HG03469 (cell line): ENCODE measurements at regions not wholly inside any gene's neighbourhood (a gene's known extent, or its start where the extent isn't known, plus 50 kb on each side); places are given as distances from the start of the nearest gene placed in this dataset.

Source experiments
- ATAC-seq: cut with Tn5 transposase; IDR thresholded peaks from one replicate; pipeline ENCODE4 v1.9.1; 2021; ENCODE audit warnings: mild to moderate bottlenecking, moderate library complexity, moderate number of reproducible peaks; ENCODE audit not compliant: unreplicated experiment

GRCh38 chr15:31472636-31473384 lies 146.2 kb downstream of the KLF13 start:
- peak; percentile 74 for ATAC-seq

- ATAC-seq = no peak
Observed at GRCh38 chr15:31473385-31474058, 146.9 kb downstream of the KLF13 start.

DNA sequence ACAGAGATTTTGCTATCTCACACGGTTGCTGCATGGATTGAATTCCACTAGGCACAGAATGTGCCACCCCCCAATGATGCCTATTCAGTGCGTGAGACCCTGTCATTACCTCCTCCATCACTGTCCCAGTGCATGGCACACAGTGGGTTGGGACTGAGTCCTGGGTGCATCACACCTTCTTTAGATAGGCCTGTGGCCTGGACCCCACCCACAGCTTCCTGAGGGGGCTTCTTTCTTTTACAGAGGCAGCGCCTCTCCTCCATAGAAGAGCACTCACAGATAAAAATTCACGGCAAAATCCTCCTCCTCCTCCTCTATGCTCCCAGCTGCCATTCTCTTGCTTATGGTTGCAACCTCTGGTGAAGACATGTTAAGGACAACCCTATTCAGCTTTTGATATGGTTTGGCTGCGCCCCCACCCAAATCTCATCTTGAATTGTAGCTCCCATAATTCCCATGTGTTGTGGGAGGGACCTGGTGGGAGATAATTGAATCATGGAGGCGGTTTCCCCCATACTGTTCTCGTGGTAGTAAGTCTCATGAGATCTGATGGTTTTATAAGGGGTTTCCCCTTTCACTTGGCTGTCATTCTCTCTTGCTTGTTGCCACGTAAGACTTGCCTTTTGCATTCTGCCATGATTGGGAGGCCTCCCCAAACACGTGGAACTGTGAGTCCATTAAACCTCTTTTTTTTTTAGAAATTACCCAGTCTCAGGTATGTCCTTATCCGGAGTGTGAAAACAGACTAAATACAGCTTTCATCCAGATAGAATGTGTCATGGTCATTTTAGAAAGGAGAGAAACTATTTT lies 147.6 kb downstream of the KLF13 start:
- ATAC-seq = no peak

DNA sequence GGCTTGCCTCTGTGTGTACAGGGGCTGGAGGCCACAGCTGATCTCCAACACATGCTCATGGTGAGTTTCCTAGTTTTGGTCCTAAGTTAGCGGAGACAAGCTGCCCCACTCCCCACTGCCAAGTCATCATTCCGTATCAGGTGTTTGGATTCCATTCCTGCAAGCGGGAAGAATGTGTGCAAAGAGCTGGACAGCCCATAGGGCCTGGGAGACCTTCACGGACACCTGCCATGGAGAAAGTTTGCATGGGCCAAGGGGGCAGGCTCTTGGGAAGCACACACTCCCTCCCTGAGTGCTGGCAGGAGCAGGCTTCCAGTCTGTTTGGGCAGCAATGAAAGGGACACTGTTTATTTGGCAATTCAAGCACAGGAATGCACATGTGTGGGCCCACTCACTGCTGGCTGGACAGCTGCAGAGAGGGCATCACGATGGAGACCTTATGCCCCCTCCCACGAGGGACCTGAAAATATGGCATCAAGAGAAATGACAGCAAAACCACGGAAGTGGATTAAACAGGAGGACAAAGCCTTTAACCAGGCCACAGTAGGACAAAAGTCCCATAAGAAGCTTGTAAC lies 149.7 kb downstream of the KLF13 start:
- ATAC-seq = no peak

DNA sequence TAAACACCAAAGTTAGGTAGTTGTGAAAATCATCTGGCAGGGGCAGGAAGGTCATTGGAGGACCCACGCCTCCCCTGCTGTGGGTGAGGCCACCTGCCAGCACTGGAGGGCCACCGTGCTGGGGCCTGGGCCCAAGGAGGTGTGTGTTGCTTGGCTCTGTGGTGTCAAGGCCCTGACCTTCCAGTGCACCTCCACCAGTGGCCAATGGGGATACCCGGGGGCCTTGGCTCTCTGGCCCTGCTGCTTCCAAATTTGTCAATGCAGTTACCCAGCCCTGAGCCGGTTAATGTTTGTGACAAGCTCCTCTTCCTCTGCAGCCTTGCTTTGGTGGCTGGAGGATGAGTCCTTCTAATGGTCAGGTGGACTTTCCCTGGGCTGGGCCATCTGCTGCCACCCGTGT lies 150.2 kb downstream of the KLF13 start:
- no peak for ATAC-seq

GRCh38 chr15:31477301-31477700 lies 150.7 kb downstream of the KLF13 start:
- ATAC-seq = no peak

DNA sequence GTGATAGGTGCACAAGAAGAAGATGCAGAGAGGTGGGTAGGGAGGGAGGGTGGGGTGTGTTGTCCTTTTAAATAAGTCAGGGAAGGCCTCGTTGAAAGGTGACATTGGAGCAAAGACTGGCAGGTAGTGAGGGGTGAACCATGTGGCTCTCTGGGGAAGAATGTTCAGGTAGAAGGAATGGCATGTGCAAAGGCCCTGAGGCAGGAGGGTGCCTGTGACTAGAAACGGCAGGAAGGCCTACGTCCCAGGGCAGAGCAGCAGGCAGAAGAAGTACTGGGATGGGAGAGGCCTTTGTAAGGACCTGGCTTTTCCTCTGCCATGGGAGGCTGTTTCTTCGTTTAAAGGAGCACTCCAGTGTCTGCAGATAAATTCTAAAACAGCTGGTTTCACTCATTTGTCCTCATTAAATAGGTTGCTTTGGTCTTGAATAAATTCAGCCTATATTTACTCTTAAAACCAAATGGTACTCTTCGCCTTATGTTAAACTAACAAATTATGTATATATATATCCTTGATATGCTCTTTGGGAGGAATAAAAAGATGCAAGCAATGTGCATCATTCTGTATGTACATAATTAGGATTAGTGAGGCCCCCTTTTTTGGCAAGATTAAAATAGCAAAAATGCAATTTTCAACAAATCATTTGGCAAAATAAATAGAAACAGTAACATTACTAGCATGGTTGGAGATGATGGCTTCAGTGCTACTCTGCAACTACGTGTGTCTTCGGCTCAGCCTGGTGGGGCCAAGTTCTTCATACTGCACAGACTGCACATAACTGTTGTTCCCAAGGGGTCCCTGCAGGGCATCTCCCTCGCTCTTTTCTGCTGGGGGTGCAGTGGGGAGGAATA lies 151.4 kb downstream of the KLF13 start:
- no peak for ATAC-seq

- ATAC-seq = no peak
Observed at GRCh38 chr15:31478702-31479221, 152.1 kb downstream of the KLF13 start.

DNA sequence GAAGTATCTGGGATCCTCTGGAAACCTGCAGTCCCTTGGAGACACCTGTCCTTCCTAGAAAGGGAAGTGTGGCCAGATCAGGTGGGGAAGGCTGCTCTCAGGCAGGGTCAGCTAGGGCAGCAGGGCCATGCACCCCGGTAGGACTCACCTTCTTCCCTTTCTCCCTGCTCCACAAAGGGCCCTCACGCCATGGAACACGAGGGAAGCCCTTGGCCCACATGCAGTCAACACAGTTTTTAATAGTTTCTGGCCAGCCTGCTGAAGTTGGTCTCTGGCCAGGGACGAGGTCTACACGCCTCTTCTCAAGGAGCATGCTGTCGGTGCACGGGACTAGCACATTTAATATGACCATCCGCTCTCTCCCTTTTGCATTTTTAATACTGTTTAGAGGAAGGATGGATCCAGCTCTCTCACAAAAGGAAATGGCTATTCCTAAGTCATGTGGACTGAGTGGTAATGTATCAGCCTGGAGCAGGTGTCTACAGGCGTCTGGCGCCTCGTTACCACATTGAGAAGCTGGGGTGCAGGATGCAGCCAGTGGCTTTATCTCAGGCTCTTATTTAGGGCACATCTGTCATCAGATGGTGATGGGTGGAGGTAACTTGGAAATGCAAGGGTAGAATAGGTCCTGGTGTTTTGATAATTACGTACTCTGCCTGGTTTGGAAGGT lies 153.9 kb downstream of the KLF13 start:
- no peak for ATAC-seq

DNA sequence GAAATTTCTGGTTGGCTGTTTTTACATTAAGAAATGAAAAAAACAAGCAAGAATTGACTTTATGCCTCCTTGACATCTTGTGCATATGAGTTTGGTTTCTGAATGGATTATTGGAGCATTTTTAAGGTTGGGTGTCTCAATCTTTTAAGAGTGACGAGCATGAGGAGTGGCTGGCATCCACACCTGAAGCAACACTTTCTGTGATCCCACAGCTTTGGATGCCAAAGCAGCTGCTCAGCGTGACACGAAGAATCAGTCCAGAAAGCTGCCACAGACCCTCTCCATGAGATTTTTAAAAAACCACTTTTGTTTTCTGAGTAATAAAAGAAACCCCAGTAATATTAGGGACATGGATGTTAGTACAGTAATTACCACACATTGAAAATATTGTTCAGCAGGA lies 154.5 kb downstream of the KLF13 start:
- ATAC-seq = no peak

DNA sequence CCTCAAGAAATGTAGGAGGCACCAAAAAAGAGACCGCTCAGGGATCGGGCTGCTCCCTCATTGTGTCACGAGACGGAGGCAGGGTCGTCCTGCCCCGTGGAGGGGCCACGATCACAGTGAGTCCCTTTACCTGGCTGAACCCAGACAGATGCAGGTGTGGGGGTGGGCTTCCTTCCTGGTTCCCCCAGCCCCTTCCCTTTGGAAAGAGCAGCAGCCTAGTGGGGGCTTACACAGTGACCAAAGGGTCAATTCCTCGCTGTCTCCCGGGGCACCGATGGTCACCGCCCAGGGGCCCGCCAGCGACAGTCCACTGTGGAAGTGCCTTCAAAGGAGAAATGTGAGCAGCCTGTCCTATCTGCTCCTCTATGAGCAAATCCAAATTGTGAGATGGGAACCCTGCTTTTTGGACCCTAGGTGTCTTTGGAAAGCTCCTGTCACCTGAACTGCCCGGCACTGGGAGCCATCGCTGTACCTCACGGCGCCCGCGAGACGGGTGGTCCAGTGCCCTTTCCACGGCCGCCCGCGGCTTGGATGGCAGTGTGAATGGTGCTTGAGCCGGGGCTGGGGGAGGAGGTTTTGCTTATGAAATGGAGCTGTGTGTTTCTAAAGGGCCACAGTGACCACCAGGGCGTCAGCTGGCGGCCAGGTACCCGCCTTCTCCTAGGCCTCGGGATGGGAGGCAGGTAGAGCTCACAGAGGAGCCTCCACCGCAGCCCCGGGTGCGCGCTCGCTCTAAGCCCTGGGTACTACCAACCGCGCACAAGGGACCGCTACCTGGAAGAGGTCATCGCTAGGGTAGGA lies 155.7 kb downstream of the KLF13 start:
- ATAC-seq = no peak

GRCh38 chr15:31483053-31483985 lies 156.7 kb downstream of the KLF13 start:
- no peak for ATAC-seq

DNA sequence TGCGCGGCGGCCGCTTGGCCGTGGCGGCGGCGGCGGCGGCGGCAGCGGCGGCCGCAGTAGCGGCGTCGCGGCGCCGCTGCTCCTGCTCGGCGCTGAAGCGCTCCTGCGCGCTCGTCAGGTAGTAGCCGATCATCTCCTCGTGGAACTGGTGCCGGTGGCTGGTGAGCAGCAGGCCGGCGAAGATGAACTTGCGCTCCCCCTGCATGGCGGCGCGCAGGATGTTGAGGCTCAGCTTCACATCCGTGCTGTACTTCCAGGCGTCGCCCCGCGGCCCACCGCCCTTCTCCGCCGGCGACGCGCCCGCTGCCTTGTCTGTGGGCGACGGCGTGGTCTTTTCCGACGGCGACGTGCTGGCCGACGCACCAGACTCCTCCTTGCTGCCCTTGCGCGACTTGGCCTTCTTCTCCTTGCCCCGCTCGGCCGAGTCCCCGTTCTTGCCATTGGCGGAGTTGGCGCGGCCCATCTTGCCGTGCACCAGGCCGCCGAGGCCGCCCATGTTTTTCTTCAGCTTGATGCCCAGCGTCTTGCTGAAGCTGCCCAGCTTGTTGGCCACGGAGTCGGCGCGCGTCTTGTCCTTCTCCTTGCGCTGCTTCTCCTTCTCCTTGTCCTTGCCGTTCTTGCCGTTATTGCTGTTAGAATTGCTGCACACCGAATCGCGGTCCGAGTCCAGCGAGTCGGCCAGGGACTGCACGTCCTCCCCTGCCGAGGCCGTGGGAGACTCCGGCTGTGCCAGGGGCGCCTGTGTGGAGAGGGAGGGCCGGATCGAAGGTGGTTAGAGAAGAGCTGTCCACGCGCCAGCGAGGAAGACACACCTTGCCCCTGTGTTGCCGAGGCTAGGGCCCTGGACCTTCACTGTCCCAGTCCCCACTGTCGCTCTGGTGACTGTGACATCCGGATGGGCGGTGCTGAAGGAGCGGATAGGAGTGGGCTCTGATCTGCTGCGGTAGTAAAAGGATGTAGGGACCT lies 157.6 kb downstream of the KLF13 start:
- ATAC-seq = no peak

DNA sequence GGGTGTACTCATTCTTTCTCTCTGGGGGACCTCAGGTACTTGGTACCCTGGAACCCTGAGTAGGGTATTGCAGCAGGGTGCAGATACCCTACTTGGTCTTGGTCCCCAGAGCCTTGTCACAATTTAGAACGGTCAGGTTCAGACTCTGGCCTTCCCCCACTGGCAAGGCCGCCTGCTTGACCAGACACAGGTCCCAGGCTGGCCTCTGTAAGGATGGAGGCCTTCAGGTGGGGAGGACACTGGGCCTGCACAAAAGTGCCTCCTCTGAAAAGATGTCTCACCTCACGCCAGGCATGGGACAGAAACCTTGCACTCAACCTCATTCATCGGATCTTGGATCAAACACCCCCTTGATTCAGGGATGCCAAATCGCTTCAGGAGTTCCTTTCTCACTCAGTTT lies 158.4 kb downstream of the KLF13 start:
- ATAC-seq = no peak

DNA sequence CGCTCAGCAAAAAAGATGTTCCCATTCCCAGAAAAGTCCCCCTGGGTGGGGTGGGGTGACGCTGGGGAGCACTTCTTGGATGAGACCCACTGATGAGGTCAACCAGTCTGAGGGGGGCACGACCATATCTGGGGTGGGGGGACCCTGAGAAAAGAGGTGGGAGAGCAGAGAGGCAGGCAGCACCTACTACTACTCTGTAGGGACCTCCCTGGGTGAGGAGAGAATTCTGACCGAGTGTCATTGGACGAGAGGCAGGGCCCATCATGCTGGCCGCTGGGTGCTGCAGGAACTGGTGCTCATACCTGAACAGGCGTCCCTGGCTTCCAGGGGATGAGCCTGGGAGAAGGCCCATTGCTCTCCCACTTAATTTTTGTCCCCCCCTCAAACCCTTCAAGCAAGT lies 158.8 kb downstream of the KLF13 start:
- ATAC-seq = no peak

GRCh38 chr15:31485911-31486461 lies 159.4 kb downstream of the KLF13 start:
- no peak for ATAC-seq
